ENCODE measurements at regions not wholly inside any gene's neighbourhood (a gene's known extent, or its start where the extent isn't known, plus 50 kb on each side); places are given as distances from the start of the nearest gene placed in this dataset.

- ChIA-PET CTCF (interaction anchor here (4.3 to 6.0 kb wide), 3 partner anchors 47 to 94 kb away, joined by 22 to 51 read pairs (median 37); no protein-coding TSS in a partner anchor), POLR2A (interaction anchor here (0.6 kb wide), 1 partner anchor 22 kb away, joined by 4 read pairs; no protein-coding TSS in a partner anchor)
- 69% methylated on average over 5 of the region's 5 CpGs for WGBS (ENCODE audit: missing lambda C conversion rate)
- no peak overlapping the region for H3K4me2 ChIP-seq
- no peak overlapping the region for H3K4me3 ChIP-seq
- FAIRE-seq (no peak), DNase-seq (ENCODE audit: low read depth in 1 of 2, low spot score in 1 of 2) (no peak), ATAC-seq (no peak)
- no peaks in the 10 kb centered on the region for H3K4me1 ChIP-seq
- TF ChIP-seq EHMT2 (IDR thresholded peaks at IDR 0.05; ENCODE audit: low read depth) = no peak
- TF ChIP-seq, protein P1, sequence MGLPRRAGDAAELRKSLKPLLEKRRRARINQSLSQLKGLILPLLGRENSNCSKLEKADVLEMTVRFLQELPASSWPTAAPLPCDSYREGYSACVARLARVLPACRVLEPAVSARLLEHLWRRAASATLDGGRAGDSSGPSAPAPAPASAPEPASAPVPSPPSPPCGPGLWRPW (IDR thresholded peaks at IDR 0.05) = no peak
- no peak for TF ChIP-seq ZFP36 (IDR thresholded peaks at IDR 0.05; ENCODE audit: borderline replicate concordance, partially characterized antibody)
- no peak for TF ChIP-seq JUN (IDR thresholded peaks at IDR 0.05)
- TF ChIP-seq RAD21 (conservative IDR thresholded peaks at IDR 0.05 in 1 of 2, IDR thresholded peaks at IDR 0.05 in 1 of 2) = no peak
- no peak for TF ChIP-seq KDM1A (IDR thresholded peaks at IDR 0.05; ENCODE audit: low read depth)
- no peak for TF ChIP-seq CHD2 (IDR thresholded peaks at IDR 0.05; ENCODE audit: low read length, partially characterized antibody)
- TF ChIP-seq SMC3 (IDR thresholded peaks at IDR 0.05) = no peak
- TF ChIP-seq, protein P2, sequence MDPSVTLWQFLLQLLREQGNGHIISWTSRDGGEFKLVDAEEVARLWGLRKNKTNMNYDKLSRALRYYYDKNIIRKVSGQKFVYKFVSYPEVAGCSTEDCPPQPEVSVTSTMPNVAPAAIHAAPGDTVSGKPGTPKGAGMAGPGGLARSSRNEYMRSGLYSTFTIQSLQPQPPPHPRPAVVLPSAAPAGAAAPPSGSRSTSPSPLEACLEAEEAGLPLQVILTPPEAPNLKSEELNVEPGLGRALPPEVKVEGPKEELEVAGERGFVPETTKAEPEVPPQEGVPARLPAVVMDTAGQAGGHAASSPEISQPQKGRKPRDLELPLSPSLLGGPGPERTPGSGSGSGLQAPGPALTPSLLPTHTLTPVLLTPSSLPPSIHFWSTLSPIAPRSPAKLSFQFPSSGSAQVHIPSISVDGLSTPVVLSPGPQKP (IDR thresholded peaks at IDR 0.05; ENCODE audit: low read depth, low read length) = no peak
- TF ChIP-seq NR3C1 (IDR thresholded peaks at IDR 0.05) = no peak
- TF ChIP-seq EP300 (IDR thresholded peaks at IDR 0.05) = no peak
- TF ChIP-seq NPAS2 (CRISPR knock-in tag; IDR thresholded peaks at IDR 0.05; ENCODE audit: borderline replicate concordance) = no peak
- no peak for TF ChIP-seq MAZ (IDR thresholded peaks at IDR 0.05; ENCODE audit: borderline replicate concordance, low read depth, low read length)
- no peak for TF ChIP-seq RFX5 (IDR thresholded peaks at IDR 0.05)
- TF ChIP-seq ZC3H11A (IDR thresholded peaks at IDR 0.05) = no peak
- no peaks in the 10 kb centered on the region for H3K9me3 ChIP-seq
- no peak overlapping the region for H3K27ac ChIP-seq
These were observed 86.1 kb downstream of the CHRD start for GRCh38 chr3:184465883-184466412.

GRCh38 chr3:184466413-184466960 lies 86.6 kb downstream of the CHRD start:
- WGBS (ENCODE audit: missing lambda C conversion rate) = 44% methylated on average over 8 of the region's 12 CpGs
- DNase-seq (ENCODE audit: low read depth in 1 of 2, low spot score in 1 of 2) = no peak
- Histone ChIP-seq H3K4me3 (no peak overlapping the region), H3K4me2 (no peak overlapping the region), H3K27ac (no peak overlapping the region), H3K4me1 (no peaks in the 10 kb centered on the region), H3K9me3 (no peaks in the 10 kb centered on the region)
- CTCF ChIA-PET = interaction anchor here (0.8 to 6.0 kb wide), 4 partner anchors 47 to 94 kb away, joined by 3 to 51 read pairs (median 30); no protein-coding TSS in a partner anchor
- no peak for FAIRE-seq
- ATAC-seq = no peak
- no peak for TF ChIP-seq MAZ (IDR thresholded peaks at IDR 0.05; ENCODE audit: borderline replicate concordance, low read depth, low read length)
- TF ChIP-seq FOSL2 (IDR thresholded peaks at IDR 0.05) = no peak
- TF ChIP-seq FOSL2 (CRISPR knock-in tag; IDR thresholded peaks at IDR 0.05) = no peak
- no peak for TF ChIP-seq RNF2 (IDR thresholded peaks at IDR 0.05; ENCODE audit: borderline replicate concordance, low read depth)
- no peak for TF ChIP-seq KDM1A (IDR thresholded peaks at IDR 0.05; ENCODE audit: low read depth)
- no peak for TF ChIP-seq HMGXB4 (CRISPR knock-in tag; IDR thresholded peaks at IDR 0.05; ENCODE audit: borderline replicate concordance)
- TF ChIP-seq POLR2A (IDR thresholded peaks at IDR 0.05; ENCODE audit: low read length) = no peak
- no peak for TF ChIP-seq EP300 (IDR thresholded peaks at IDR 0.05)
- TF ChIP-seq, protein P3, sequence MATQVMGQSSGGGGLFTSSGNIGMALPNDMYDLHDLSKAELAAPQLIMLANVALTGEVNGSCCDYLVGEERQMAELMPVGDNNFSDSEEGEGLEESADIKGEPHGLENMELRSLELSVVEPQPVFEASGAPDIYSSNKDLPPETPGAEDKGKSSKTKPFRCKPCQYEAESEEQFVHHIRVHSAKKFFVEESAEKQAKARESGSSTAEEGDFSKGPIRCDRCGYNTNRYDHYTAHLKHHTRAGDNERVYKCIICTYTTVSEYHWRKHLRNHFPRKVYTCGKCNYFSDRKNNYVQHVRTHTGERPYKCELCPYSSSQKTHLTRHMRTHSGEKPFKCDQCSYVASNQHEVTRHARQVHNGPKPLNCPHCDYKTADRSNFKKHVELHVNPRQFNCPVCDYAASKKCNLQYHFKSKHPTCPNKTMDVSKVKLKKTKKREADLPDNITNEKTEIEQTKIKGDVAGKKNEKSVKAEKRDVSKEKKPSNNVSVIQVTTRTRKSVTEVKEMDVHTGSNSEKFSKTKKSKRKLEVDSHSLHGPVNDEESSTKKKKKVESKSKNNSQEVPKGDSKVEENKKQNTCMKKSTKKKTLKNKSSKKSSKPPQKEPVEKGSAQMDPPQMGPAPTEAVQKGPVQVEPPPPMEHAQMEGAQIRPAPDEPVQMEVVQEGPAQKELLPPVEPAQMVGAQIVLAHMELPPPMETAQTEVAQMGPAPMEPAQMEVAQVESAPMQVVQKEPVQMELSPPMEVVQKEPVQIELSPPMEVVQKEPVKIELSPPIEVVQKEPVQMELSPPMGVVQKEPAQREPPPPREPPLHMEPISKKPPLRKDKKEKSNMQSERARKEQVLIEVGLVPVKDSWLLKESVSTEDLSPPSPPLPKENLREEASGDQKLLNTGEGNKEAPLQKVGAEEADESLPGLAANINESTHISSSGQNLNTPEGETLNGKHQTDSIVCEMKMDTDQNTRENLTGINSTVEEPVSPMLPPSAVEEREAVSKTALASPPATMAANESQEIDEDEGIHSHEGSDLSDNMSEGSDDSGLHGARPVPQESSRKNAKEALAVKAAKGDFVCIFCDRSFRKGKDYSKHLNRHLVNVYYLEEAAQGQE (IDR thresholded peaks at IDR 0.05) = no peak
- no peak for TF ChIP-seq ZNF302 (CRISPR knock-in tag; IDR thresholded peaks at IDR 0.05)
- POLR2A ChIA-PET = interaction anchor here (0.6 kb wide), 1 partner anchor 23 kb away, joined by 4 read pairs; no protein-coding TSS in a partner anchor
